ENCODE measurements at regions not wholly inside any gene's neighbourhood (a gene's known extent, or its start where the extent isn't known, plus 50 kb on each side); places are given as distances from the start of the nearest gene placed in this dataset.

GRCh38 chr11:70615036-70615875 is 216.9 kb downstream of the CTTN start:
- Histone ChIP-seq H2AFZ (ENCODE audit: low read length) (no peak overlapping the region), H3K9me3 (ENCODE audit: control insufficient read depth, low read depth, low read length) (no peaks in the 10 kb centered on the region), H2BK120ac (ENCODE audit: low read depth, low read length, poor library complexity, severe bottlenecking) (no peak overlapping the region), H3K27me3 (ENCODE audit: insufficient read depth, low read length) (no peaks in the 10 kb centered on the region), H3K27ac (ENCODE audit: insufficient read length, low read depth, low read length) (no peak overlapping the region), H4K8ac (replicated peaks; ENCODE audit: insufficient read length, low read depth, low read length) (no peak overlapping the region), H2BK12ac (ENCODE audit: insufficient read length, low read depth, low read length) (no peak overlapping the region), H3K4me1 (ENCODE audit: insufficient read depth, low read length) (peaks cover 15% of the 10 kb centered on the region), H2BK5ac (ENCODE audit: insufficient read length, low read length) (no peak overlapping the region), H2BK15ac (ENCODE audit: low read depth, low read length) (no peak overlapping the region), H2BK20ac (ENCODE audit: low read depth, low read length, poor library complexity, severe bottlenecking) (no peak overlapping the region), H3K79me1 (ENCODE audit: insufficient read depth, low read depth, low read length, poor library complexity, severe bottlenecking) (no peaks in the 10 kb centered on the region), H3K9ac (ENCODE audit: extremely low read depth, insufficient read length, low read length) (no peak overlapping the region), H2AK5ac (ENCODE audit: insufficient read length, low read length) (no peak overlapping the region), H3K4me2 (ENCODE audit: insufficient read depth, insufficient read length, low read length) (no peak overlapping the region), H4K91ac (ENCODE audit: insufficient read length, low read depth, low read length) (no peak overlapping the region), H3K18ac (ENCODE audit: insufficient read length, low read depth, low read length) (no peak overlapping the region), H3K14ac (ENCODE audit: insufficient read depth, low read length) (no peak overlapping the region; the same call in 1 of the 2 replicates), H4K20me1 (ENCODE audit: control insufficient read depth, insufficient read depth, insufficient read length) (no peaks in the 10 kb centered on the region), H3K4ac (ENCODE audit: low read depth, low read length) (no peak overlapping the region), H3K56ac (ENCODE audit: insufficient read length, low read depth, low read length) (no peak overlapping the region), H3K23ac (ENCODE audit: insufficient read length, low read depth, low read length) (no peak overlapping the region), H3K23me2 (ENCODE audit: insufficient read length, low read depth, low read length, poor library complexity, severe bottlenecking) (no peaks in the 10 kb centered on the region), H4K5ac (ENCODE audit: insufficient read length, low read depth, low read length) (no peak overlapping the region), H3T11ph (ENCODE audit: low read length) (no peak overlapping the region), H3K79me2 (ENCODE audit: insufficient read depth, low read length) (no peaks in the 10 kb centered on the region; the same call in 1 of the 2 replicates)
- no peaks in the 10 kb centered on the region; the same call in 1 of the 2 replicates for H3K27me3 Mint-ChIP-seq (ENCODE audit: low read depth)
- WGBS (ENCODE audit: extremely low coverage, insufficient read length, low lambda C conversion rate), result no CpG with 5 or more reads among the region's 18 CpGs
- H3K4me1 Mint-ChIP-seq, result peaks cover 24 to 27% of the 10 kb centered on the region in 2 experiments
- no peak overlapping the region for H3K4me3 Mint-ChIP-seq
- H3K27ac Mint-ChIP-seq, result no peak overlapping the region
- no peaks in the 10 kb centered on the region for H3K9me3 Mint-ChIP-seq
- DNase-seq, result no peak
- peaks cover 0 to 3% (median 2%) of the 10 kb centered on the region in 3 experiments; a peak in 4 of 7 replicates for H3K36me3 Mint-ChIP-seq (ENCODE audit: insufficient read depth in 1 of 3, low read depth in 3 of 3)
- TF ChIP-seq, protein P1, sequence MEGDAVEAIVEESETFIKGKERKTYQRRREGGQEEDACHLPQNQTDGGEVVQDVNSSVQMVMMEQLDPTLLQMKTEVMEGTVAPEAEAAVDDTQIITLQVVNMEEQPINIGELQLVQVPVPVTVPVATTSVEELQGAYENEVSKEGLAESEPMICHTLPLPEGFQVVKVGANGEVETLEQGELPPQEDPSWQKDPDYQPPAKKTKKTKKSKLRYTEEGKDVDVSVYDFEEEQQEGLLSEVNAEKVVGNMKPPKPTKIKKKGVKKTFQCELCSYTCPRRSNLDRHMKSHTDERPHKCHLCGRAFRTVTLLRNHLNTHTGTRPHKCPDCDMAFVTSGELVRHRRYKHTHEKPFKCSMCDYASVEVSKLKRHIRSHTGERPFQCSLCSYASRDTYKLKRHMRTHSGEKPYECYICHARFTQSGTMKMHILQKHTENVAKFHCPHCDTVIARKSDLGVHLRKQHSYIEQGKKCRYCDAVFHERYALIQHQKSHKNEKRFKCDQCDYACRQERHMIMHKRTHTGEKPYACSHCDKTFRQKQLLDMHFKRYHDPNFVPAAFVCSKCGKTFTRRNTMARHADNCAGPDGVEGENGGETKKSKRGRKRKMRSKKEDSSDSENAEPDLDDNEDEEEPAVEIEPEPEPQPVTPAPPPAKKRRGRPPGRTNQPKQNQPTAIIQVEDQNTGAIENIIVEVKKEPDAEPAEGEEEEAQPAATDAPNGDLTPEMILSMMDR (conservative IDR thresholded peaks at IDR 0.05), result no peak
